Esophagus squamous epithelium (tissue), 4 donors: ENCODE measurements at regions not wholly inside any gene's neighbourhood (a gene's known extent, or its start where the extent isn't known, plus 50 kb on each side); places are given as distances from the start of the nearest gene placed in this dataset.

Source experiments
- POLR2A ChIP-seq, 4 donors: fragments of 450-650 bp; IDR thresholded peaks; one replicate each; pipeline ENCODE4 v1.6.1; 2017; ENCODE audit warnings: antibody characterized with exemption in 4 of 4, mild to moderate bottlenecking in 4 of 4, moderate library complexity in 3 of 4
- TF ChIP-seq, protein P1 (sequence below), 6 experiments: fragments of 450-650 bp in 4 of 6; fragments of 200-600 bp in 2 of 6; sonication (generic) in 2 of 6; IDR thresholded peaks; one replicate each; pipeline ENCODE4 v1.5.1; 2016 to 2019; ENCODE audit warnings: antibody characterized with exemption in 6 of 6, mild to moderate bottlenecking in 4 of 6, moderate library complexity in 4 of 6

DNA sequence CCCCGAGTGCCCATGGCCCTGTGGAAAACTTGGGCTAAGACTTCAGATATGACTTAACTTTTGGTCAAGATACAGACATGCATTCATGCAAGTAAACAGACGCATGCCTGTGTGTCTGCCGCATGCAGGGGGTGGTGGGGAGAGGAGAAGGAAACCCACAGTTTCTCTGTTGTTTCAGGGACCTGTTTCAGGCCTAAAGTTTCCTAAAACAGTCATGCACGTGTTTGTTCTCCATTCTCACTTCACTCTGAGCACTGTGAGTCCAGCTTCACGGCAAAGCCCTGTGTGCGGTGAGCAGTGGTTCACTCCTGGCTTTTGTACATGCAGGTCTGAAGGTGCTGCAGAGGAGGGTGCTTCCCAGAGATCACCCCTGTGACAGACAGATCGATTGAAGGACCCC is 158.7 kb downstream of the FOXL1 start:
- TF ChIP-seq POLR2A (IDR thresholded peaks at IDR 0.05), result no peak
- TF ChIP-seq, protein P1, sequence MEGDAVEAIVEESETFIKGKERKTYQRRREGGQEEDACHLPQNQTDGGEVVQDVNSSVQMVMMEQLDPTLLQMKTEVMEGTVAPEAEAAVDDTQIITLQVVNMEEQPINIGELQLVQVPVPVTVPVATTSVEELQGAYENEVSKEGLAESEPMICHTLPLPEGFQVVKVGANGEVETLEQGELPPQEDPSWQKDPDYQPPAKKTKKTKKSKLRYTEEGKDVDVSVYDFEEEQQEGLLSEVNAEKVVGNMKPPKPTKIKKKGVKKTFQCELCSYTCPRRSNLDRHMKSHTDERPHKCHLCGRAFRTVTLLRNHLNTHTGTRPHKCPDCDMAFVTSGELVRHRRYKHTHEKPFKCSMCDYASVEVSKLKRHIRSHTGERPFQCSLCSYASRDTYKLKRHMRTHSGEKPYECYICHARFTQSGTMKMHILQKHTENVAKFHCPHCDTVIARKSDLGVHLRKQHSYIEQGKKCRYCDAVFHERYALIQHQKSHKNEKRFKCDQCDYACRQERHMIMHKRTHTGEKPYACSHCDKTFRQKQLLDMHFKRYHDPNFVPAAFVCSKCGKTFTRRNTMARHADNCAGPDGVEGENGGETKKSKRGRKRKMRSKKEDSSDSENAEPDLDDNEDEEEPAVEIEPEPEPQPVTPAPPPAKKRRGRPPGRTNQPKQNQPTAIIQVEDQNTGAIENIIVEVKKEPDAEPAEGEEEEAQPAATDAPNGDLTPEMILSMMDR (IDR thresholded peaks at IDR 0.05), result no peak
